K562 (cell line): ENCODE measurements at regions not wholly inside any gene's neighbourhood (a gene's known extent, or its start where the extent isn't known, plus 50 kb on each side); places are given as distances from the start of the nearest gene placed in this dataset.

Experiments used
- ATAC-seq: fragments of 200-7000 bp; cut with Tn5 transposase; 3 replicates; pipeline ENCODE4 v1.9.1; 2020; ENCODE audit warnings: moderate library complexity
- BruUV-seq: library from RNA; stranded (reverse); fragments of 400-500 nt; replicated peaks from 2 replicates; lab custom pipeline; 2021; lab: Mats Ljungman, UMichigan
- CTCF ChIA-PET: fragments of 300-600 bp; formaldehyde crosslinking; extraction: SDS; loops from one replicate; lab custom pipeline; 2021; ENCODE audit warnings: low intra/inter-chr PET ratio; lab: Yijun Ruan, JAX
- POLR2A ChIA-PET: fragments of 300-600, 350-650 bp; sonication (Branson Sonifier 250); formaldehyde crosslinking; extraction: SDS; loops from one replicate; lab custom pipeline; 2021; ENCODE audit warnings: antibody characterized with exemption, inconsistent platforms; lab: Yijun Ruan, JAX
- DNase-seq, 4 experiments: peaks; one replicate each; pipeline versions ENCODE4 v3.0.0 to v3.0.0-alpha.2; 2011 to 2018; ENCODE audit warnings: low spot score in 3 of 4, mixed read lengths in 3 of 4; ENCODE audit errors: extremely low read depth in 1 of 4
- FAIRE-seq: peaks from 2 replicates; lab custom pipeline; 2011; peaks lifted over from hg19 to GRCh38; lab: Jason Lieb, UNC
- H2AFZ ChIP-seq: 2 replicates; pipeline ENCODE4 v1.6.0; 2011; ENCODE audit warnings: low read depth, low read length, control low read depth, inconsistent platforms
- H3K27ac ChIP-seq: fragments of 200-600 bp; 3 replicates; pipeline ENCODE4 v1.8.0; 2011; ENCODE audit warnings: low read depth, mild to moderate bottlenecking, control low read depth, inconsistent platforms, low read length, moderate library complexity, mixed read lengths; ENCODE audit errors: extremely low read depth
- H3K27me3 ChIP-seq, 2 experiments: fragments of 300-600 bp in 1 of 2; 2 replicates in 1 of 2; 3 replicates in 1 of 2; pipeline versions ENCODE4 v1.6.0 to v1.8.0; 2011; ENCODE audit warnings: inconsistent platforms in 2 of 2, low read length in 2 of 2, mild to moderate bottlenecking in 1 of 2, mixed read lengths in 1 of 2, moderate library complexity in 1 of 2; ENCODE audit not compliant: control insufficient read depth in 2 of 2, insufficient read depth in 2 of 2
- H3K36me3 ChIP-seq: fragments of 300-600 bp; 3 replicates; pipeline ENCODE4 v1.8.0; 2011; ENCODE audit warnings: mild to moderate bottlenecking, low read length, inconsistent platforms; ENCODE audit not compliant: control insufficient read depth, insufficient read depth
- H3K4me1 ChIP-seq, 2 experiments: fragments of 200-600 bp in 1 of 2; replicated peaks in 1 of 2; 2 replicates in 1 of 2; 3 replicates in 1 of 2; pipeline versions ENCODE4 v1.5.1 to v1.8.0; 2011; ENCODE audit warnings: inconsistent platforms in 2 of 2, low read length in 2 of 2, mild to moderate bottlenecking in 1 of 2, mixed read lengths in 1 of 2, moderate library complexity in 1 of 2; ENCODE audit not compliant: control insufficient read depth in 2 of 2, insufficient read depth in 2 of 2
- H3K4me2 ChIP-seq: 2 replicates; pipeline ENCODE4 v1.6.1; 2011; ENCODE audit warnings: low read length, control low read depth, inconsistent platforms, mixed read lengths; ENCODE audit not compliant: insufficient read depth
- H3K4me3 ChIP-seq: fragments of 200-600 bp; sonication (generic), shearing (Covaris generic); 2 replicates; pipeline ENCODE4 v1.5.1; 2016; ENCODE audit warnings: control low read depth, inconsistent platforms
- H3K79me2 ChIP-seq: fragments of 200-600 bp; 3 replicates; pipeline ENCODE4 v1.8.0; 2011; ENCODE audit warnings: low read length, inconsistent platforms; ENCODE audit not compliant: control insufficient read depth, insufficient read depth
- H3K9ac ChIP-seq, 2 experiments: 2 replicates each; pipeline versions ENCODE4 v1.6.0 to v1.6.1; 2011; ENCODE audit warnings: low read depth in 2 of 2, low read length in 2 of 2, control low read depth in 1 of 2, inconsistent platforms in 1 of 2, mild to moderate bottlenecking in 1 of 2, mixed read lengths in 1 of 2; ENCODE audit not compliant: insufficient read depth in 1 of 2
- H3K9me1 ChIP-seq: one replicate; pipeline ENCODE4 v1.6.0; 2011; ENCODE audit warnings: inconsistent platforms, mild to moderate bottlenecking, low read length, moderate library complexity; ENCODE audit not compliant: control insufficient read depth, insufficient read depth
- H3K9me3 ChIP-seq: replicated peaks from 2 replicates; pipeline ENCODE4 v1.5.1; 2011; ENCODE audit warnings: low read depth, low read length, inconsistent platforms; ENCODE audit not compliant: control insufficient read depth, insufficient read depth
- H4K20me1 ChIP-seq: replicated peaks from 2 replicates; pipeline ENCODE4 v1.6.1; 2011; ENCODE audit warnings: low read length, inconsistent platforms, mixed read lengths; ENCODE audit not compliant: control insufficient read depth, insufficient read depth
- BHLHE40 ChIP-seq: IDR thresholded peaks from 2 replicates; pipeline ENCODE4 v1.6.1; 2011; ENCODE audit warnings: low read length, improper control_type of control experiment
- CREB1 ChIP-seq, 2 experiments: sonication (generic) in 1 of 2; formaldehyde crosslinking in 1 of 2; IDR thresholded peaks; 2 replicates each; pipeline versions ENCODE4 v1.6.1 to v1.8.0; 2012 to 2022; ENCODE audit warnings: inconsistent platforms in 1 of 2, mild to moderate bottlenecking in 1 of 2, missing genetic modification reagents in 1 of 2, moderate library complexity in 1 of 2
- E2F6 ChIP-seq, 2 experiments: IDR thresholded peaks; 2 replicates each; pipeline ENCODE4 v1.6.1; 2011; ENCODE audit warnings: borderline replicate concordance in 1 of 2, control low read depth in 1 of 2, low read depth in 1 of 2, low read length in 1 of 2, mild to moderate bottlenecking in 1 of 2, mixed read lengths in 1 of 2, moderate library complexity in 1 of 2; ENCODE audit not compliant: insufficient read depth in 1 of 2, insufficient read length in 1 of 2, poor library complexity in 1 of 2, severe bottlenecking in 1 of 2; ENCODE audit errors: extremely low read depth in 1 of 2
- EGR1 ChIP-seq: fragments of 450-650 bp; conservative IDR thresholded peaks from 2 replicates; pipeline ENCODE4 v1.6.1; 2017; ENCODE audit warnings: mild to moderate bottlenecking
- FIP1L1 ChIP-seq: fragments of 200-400 bp; formaldehyde crosslinking; IDR thresholded peaks from 2 replicates; pipeline ENCODE4 v1.6.1; 2018; ENCODE audit warnings: mild to moderate bottlenecking, low read depth, low read length; ENCODE audit not compliant: poor library complexity, severe bottlenecking
- GATAD2B ChIP-seq: fragments of 450-650 bp; IDR thresholded peaks from 2 replicates; pipeline ENCODE4 v1.6.1; 2017; ENCODE audit warnings: mild to moderate bottlenecking, borderline replicate concordance
- HINFP ChIP-seq: fragments of 450-650 bp; conservative IDR thresholded peaks from 2 replicates; pipeline ENCODE4 v1.6.1; 2016; ENCODE audit warnings: missing genetic modification characterization, low read depth, mild to moderate bottlenecking, control low read depth, missing compliant biosample characterization
- MTA1 ChIP-seq: fragments of 450-650 bp; IDR thresholded peaks from 2 replicates; pipeline ENCODE4 v1.6.1; 2017; ENCODE audit warnings: borderline replicate concordance
- PHB2 ChIP-seq: fragments of 450-650 bp; IDR thresholded peaks from 2 replicates; pipeline ENCODE4 v1.6.1; 2017; ENCODE audit warnings: low read depth
- PTRF ChIP-seq: fragments of 450-650 bp; IDR thresholded peaks from 2 replicates; pipeline ENCODE4 v1.6.1; 2016; ENCODE audit warnings: mild to moderate bottlenecking, missing genetic modification characterization, missing compliant biosample characterization
- RBM15 ChIP-seq: fragments of 200-400 bp; formaldehyde crosslinking; IDR thresholded peaks from 2 replicates; pipeline ENCODE4 v1.6.1; 2018; ENCODE audit warnings: mild to moderate bottlenecking, low read length, moderate library complexity; ENCODE audit not compliant: insufficient read depth
- THRA ChIP-seq: fragments of 450-650 bp; IDR thresholded peaks from 2 replicates; pipeline ENCODE4 v1.6.1; 2017; ENCODE audit warnings: mild to moderate bottlenecking, moderate library complexity
- YBX1 ChIP-seq: fragments of 450-650 bp; IDR thresholded peaks from 2 replicates; pipeline ENCODE4 v1.7.1; 2016; ENCODE audit warnings: mild to moderate bottlenecking
- ZBTB8A ChIP-seq: fragments of 450-650 bp; IDR thresholded peaks from 2 replicates; pipeline ENCODE4 v1.6.1; 2018; ENCODE audit warnings: mild to moderate bottlenecking, moderate library complexity; ENCODE audit not compliant: partially characterized antibody
- ZFP30 ChIP-seq: fragments of 250-450 bp; sonication (Bioruptor Pico); IDR thresholded peaks from 2 replicates; pipeline ENCODE4 v1.8.0; 2022; ENCODE audit warnings: moderate library complexity, mild to moderate bottlenecking, inconsistent platforms, borderline replicate concordance
- ZNF197 ChIP-seq: fragments of 200-800 bp; sonication (Bioruptor generic); IDR thresholded peaks from 2 replicates; pipeline ENCODE4 v1.6.1; 2016; ENCODE audit warnings: low read depth, missing genetic modification characterization, missing compliant biosample characterization
- ZNF644 ChIP-seq: fragments of 200-800 bp; sonication (Bioruptor generic); IDR thresholded peaks from 2 replicates; pipeline ENCODE4 v1.6.1; 2016; ENCODE audit warnings: low read depth, missing genetic modification characterization, missing compliant biosample characterization
- WGBS: fragments of 100-300 bp; shearing (Covaris generic); methylation state at CpG from one replicate; pipeline ENCODE4 v1.1.6; 2016; ENCODE audit warnings: low coverage, mixed read lengths; ENCODE audit not compliant: insufficient coverage; ENCODE audit errors: missing lambda C conversion rate; 5-methylcytosine and 5-hydroxymethylcytosine counted together
- in situ Hi-C: fragments of 300-500 bp; cut with MboI; formaldehyde crosslinking; loops from 4 replicates; pipeline ENCODE4 v1.15.0; 2018; ENCODE audit warnings: inconsistent platforms, mixed read lengths
- intact Hi-C: fragments of 100-400 bp; cut with micrococcal nuclease; formaldehyde crosslinking; loops from 2 replicates; pipeline ENCODE4 v1.14.2; 2022

- no peaks in the 10 kb centered on the region for H3K4me1 ChIP-seq
- no TSS peak for BruUV-seq
- CTCF ChIA-PET: no interaction called here
- no peak overlapping the region for H2AFZ ChIP-seq
- DNase-seq: no peak
- intact Hi-C loops: no loop called here
- no peaks in the 10 kb centered on the region for H3K79me2 ChIP-seq
- H3K4me2 ChIP-seq: no peak overlapping the region
- no peak overlapping the region for H3K9ac ChIP-seq
- H3K9me1 ChIP-seq: no peaks in the 10 kb centered on the region
- in situ Hi-C loops: no loop called here
- POLR2A ChIA-PET: no interaction called here
- H4K20me1 ChIP-seq: no peaks in the 10 kb centered on the region
- no peak for FAIRE-seq
- TF ChIP-seq RBM15 (no peak), EGR1 (no peak), E2F6 (IDR thresholded peaks at IDR 0.05; ENCODE audit: borderline replicate concordance in 1 of 2, extremely low read depth in 1 of 2, insufficient read depth in 1 of 2, insufficient read length in 1 of 2, low read depth in 1 of 2, low read length in 1 of 2, poor library complexity in 1 of 2, severe bottlenecking in 1 of 2) (no peak), PHB2 (no peak), THRA (no peak), GATAD2B (no peak), ZNF644 (no peak), YBX1 (no peak), MTA1 (no peak), BHLHE40 (no peak), HINFP (no peak), FIP1L1 (no peak), ZBTB8A (no peak), PTRF (tag) (no peak), CREB1 (IDR thresholded peaks at IDR 0.05) (no peak), CREB1 (CRISPR knock-in tag; IDR thresholded peaks at IDR 0.05) (no peak), ZNF197 (no peak), ZFP30 (no peak)
- ATAC-seq: no peak
- no peaks in the 10 kb centered on the region for H3K36me3 ChIP-seq
- no peak overlapping the region for H3K4me3 ChIP-seq
- H3K27me3 ChIP-seq: no peaks in the 10 kb centered on the region
- 0% methylated on average over 16 of the region's 21 CpGs for WGBS
- H3K27ac ChIP-seq: no peak overlapping the region
- no peaks in the 10 kb centered on the region for H3K9me3 ChIP-seq
Observed at GRCh38 chr2:78701546-78701945, 324.0 kb upstream of the REG3G start.
